ENCODE measurements at regions not wholly inside any gene's neighbourhood (a gene's known extent, or its start where the extent isn't known, plus 50 kb on each side); places are given as distances from the start of the nearest gene placed in this dataset.

DNA sequence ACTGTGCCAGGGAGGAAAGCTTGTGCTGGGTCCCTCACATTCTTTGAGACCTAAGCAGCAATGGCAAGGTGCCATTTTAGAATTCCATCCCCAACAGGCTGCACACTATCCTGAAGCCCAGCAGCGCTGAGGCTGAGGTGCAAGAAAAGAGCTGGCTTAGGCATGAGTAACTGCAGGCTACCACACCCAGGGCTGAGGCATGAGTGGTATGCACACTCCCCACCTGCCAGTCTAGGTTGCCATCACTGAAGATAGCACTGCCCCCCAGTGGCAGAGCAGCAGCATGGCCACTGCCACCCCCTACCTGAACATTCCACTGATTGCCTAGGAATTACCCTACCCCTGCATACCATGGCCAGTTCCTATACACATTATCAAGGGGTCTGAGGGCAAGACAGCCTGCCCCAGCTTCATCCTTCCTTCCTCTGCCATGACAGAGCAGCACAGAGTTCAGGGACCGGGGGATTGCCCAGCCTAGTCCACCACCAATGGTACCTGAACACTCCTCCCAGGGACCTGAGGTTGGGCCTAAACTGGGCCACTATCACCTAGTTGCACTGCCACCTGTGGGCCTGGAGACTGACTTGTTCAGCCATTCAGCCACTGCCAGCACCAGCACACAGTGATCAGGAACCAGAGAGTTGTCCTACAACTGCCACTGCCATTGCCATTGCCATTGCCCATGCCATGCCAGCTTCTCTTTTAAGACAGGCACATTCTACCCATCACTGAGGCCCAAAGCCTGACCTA is 129.8 kb downstream of the SATB1 start:
- Mint-ChIP-seq H3K27me3 (peaks cover 39% of the 10 kb centered on the region), H3K4me1 (no peaks in the 10 kb centered on the region), H3K36me3 (ENCODE audit: insufficient read depth) (no peaks in the 10 kb centered on the region), H3K4me3 (no peak overlapping the region), H3K27ac (ENCODE audit: low read depth) (no peak overlapping the region), H3K9me3 (peaks cover 11% of the 10 kb centered on the region)
- ATAC-seq (replicated peaks; ENCODE audit: extremely low read depth, poor library complexity, severe bottlenecking): no peak
- DNase-seq (ENCODE audit: low spot score in 2 of 2): no peak

DNA sequence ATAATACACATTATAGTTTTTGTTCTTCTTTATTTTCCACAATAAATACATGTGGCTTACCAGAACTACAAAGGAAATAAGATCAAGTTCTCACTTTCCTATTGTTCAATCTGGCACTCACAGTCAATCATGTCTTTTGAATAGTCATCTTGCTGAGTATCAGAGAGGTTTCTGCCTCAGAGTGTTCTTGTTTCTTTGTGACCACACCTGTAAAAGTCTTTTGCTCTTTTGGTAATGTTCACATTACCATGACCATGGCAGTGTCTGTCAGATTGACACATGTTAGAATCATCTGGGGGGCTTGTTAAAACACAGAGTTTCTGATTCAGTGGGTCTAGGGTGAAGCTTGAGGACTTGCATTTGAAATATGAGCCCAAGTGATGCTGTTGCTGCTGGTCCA is 135.0 kb downstream of the SATB1 start:
- Mint-ChIP-seq H3K27ac (ENCODE audit: low read depth) (no peak overlapping the region), H3K4me3 (no peak overlapping the region), H3K9me3 (no peaks in the 10 kb centered on the region), H3K27me3 (peaks cover 39% of the 10 kb centered on the region), H3K36me3 (ENCODE audit: insufficient read depth) (no peaks in the 10 kb centered on the region), H3K4me1 (no peaks in the 10 kb centered on the region)
- no peak for DNase-seq (ENCODE audit: low spot score in 2 of 2)
- no peak for ATAC-seq (replicated peaks; ENCODE audit: extremely low read depth, poor library complexity, severe bottlenecking)

DNA sequence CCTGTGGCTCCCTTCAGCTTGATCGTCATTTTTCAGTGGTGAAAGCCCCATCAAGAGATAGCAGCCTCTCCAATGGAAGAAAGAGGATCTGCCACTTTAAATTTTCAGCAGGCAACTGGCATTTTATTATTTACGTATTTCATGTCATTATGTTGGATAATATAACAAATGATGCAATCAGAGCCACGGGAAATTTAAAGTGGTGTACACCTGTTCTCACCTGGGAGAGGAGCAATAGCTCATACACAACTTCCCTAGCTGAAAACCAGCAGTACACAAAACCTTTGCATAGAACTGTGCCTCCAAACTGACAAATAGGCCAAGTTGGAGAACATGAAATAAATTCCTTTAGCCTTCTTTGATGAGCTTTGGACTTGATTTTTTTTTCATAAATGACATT is 136.9 kb downstream of the SATB1 start:
- DNase-seq (ENCODE audit: low spot score in 2 of 2): no peak
- H3K4me1 Mint-ChIP-seq: no peaks in the 10 kb centered on the region
- no peaks in the 10 kb centered on the region for H3K9me3 Mint-ChIP-seq
- peaks cover 44% of the 10 kb centered on the region for H3K27me3 Mint-ChIP-seq
- no peak for ATAC-seq (replicated peaks; ENCODE audit: extremely low read depth, poor library complexity, severe bottlenecking)
- H3K4me3 Mint-ChIP-seq: no peak overlapping the region
- no peaks in the 10 kb centered on the region for H3K36me3 Mint-ChIP-seq (ENCODE audit: insufficient read depth)
- no peak overlapping the region for H3K27ac Mint-ChIP-seq (ENCODE audit: low read depth)

DNA sequence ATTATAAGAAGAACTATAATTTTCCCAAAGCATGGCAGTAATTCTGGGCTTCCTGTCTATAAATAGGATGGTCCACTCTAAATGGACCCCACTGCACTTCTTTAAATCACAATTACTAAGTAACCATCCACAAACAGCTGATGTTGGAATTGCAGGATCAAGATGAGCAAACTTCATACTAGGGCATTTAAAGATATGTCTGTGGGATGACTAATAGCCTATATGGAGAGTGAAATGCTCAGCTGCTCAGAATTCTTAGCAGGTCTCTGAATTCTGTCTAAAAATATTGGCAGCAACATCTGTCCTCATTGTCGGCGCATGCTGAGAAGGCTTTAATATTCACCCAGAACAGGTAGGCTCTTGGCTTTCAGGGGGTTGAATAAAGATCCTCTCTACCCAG is 140.4 kb downstream of the SATB1 start:
- ATAC-seq (replicated peaks; ENCODE audit: extremely low read depth, poor library complexity, severe bottlenecking) (no peak), DNase-seq (ENCODE audit: low spot score in 2 of 2) (no peak)
- H3K9me3 Mint-ChIP-seq: no peaks in the 10 kb centered on the region
- no peaks in the 10 kb centered on the region for H3K4me1 Mint-ChIP-seq
- no peaks in the 10 kb centered on the region for H3K36me3 Mint-ChIP-seq (ENCODE audit: insufficient read depth)
- peaks cover 42% of the 10 kb centered on the region for H3K27me3 Mint-ChIP-seq
- H3K4me3 Mint-ChIP-seq: no peak overlapping the region
- H3K27ac Mint-ChIP-seq (ENCODE audit: low read depth): no peak overlapping the region

DNA sequence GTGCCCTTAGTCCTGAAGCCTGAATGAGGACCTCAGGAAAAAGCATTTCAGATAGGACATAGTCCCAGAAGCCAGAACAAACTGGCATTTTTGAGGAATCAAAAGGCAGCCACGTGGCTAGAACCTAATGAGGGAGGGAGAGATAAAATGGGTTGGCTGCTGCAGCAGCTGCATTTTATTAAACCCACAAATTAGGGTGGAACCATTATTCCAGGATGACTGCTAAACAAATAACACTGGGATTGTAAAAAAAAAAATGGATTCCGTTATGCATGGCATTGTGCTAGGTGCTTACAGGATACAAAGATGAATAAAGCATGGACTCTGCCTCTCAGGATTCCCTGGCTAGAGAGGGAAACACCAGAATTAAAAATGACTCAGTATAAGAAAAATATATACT is 141.5 kb downstream of the SATB1 start:
- ATAC-seq (replicated peaks; ENCODE audit: extremely low read depth, poor library complexity, severe bottlenecking): no peak
- H3K4me3 Mint-ChIP-seq: no peak overlapping the region
- no peaks in the 10 kb centered on the region for H3K9me3 Mint-ChIP-seq
- no peak overlapping the region for H3K27ac Mint-ChIP-seq (ENCODE audit: low read depth)
- no peaks in the 10 kb centered on the region for H3K4me1 Mint-ChIP-seq
- peaks cover 38% of the 10 kb centered on the region for H3K27me3 Mint-ChIP-seq
- DNase-seq (ENCODE audit: low spot score in 2 of 2): no peak
- H3K36me3 Mint-ChIP-seq (ENCODE audit: insufficient read depth): no peaks in the 10 kb centered on the region

DNA sequence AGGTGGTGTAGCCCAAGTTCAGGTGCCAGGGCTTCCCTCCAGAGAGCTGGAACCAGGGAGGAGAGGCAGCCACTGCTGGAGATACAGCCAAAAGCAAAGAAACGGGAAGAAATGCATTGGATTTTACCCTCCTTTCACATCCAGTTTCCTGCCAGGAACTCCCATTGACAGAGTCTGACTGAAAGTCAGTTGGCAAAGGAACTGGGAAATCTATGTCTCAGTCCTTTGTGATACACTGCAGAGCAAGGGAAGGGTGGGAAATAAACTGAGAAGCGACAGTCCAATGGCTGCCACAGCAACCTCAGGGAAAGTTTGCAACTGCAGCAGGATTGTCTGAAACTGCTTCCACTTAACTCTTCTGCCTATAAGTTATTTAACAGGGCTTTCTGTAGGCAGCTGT is 142.6 kb downstream of the SATB1 start:
- H3K27me3 Mint-ChIP-seq: peaks cover 38% of the 10 kb centered on the region
- ATAC-seq (replicated peaks; ENCODE audit: extremely low read depth, poor library complexity, severe bottlenecking) (no peak), DNase-seq (ENCODE audit: low spot score in 2 of 2) (no peak)
- no peaks in the 10 kb centered on the region for H3K4me1 Mint-ChIP-seq
- H3K36me3 Mint-ChIP-seq (ENCODE audit: insufficient read depth): no peaks in the 10 kb centered on the region
- no peaks in the 10 kb centered on the region for H3K9me3 Mint-ChIP-seq
- H3K27ac Mint-ChIP-seq (ENCODE audit: low read depth): no peak overlapping the region
- H3K4me3 Mint-ChIP-seq: no peak overlapping the region

DNA sequence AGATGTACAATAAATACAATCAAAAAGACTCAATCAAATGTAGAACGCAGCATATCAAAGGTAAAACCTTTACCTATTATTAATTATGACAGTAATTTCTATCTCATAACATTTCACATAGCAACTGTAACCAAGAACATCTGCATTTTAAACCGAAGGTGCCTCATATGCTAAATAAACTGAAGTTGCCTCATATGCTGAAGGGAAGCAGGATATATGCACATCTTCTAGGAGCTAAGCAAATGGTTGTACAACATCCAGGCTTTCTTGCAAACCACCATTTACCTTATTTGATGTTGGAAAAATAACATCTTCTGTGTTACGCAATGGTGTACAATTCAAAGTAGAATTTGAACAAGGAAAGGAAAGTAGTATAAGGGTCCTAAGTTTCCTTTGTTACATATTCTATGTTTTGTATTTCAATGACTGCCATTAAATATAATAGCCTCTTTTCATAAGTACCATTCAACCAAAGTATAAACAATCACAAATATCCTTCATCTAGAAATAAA is 145.9 kb downstream of the SATB1 start:
- H3K4me1 Mint-ChIP-seq: no peaks in the 10 kb centered on the region
- no peak for DNase-seq (ENCODE audit: low spot score in 2 of 2)
- H3K27ac Mint-ChIP-seq (ENCODE audit: low read depth): no peak overlapping the region
- H3K27me3 Mint-ChIP-seq: peaks cover 29% of the 10 kb centered on the region
- no peaks in the 10 kb centered on the region for H3K9me3 Mint-ChIP-seq
- no peak overlapping the region for H3K4me3 Mint-ChIP-seq
- H3K36me3 Mint-ChIP-seq (ENCODE audit: insufficient read depth): no peaks in the 10 kb centered on the region
- no peak for ATAC-seq (replicated peaks; ENCODE audit: extremely low read depth, poor library complexity, severe bottlenecking)

DNA sequence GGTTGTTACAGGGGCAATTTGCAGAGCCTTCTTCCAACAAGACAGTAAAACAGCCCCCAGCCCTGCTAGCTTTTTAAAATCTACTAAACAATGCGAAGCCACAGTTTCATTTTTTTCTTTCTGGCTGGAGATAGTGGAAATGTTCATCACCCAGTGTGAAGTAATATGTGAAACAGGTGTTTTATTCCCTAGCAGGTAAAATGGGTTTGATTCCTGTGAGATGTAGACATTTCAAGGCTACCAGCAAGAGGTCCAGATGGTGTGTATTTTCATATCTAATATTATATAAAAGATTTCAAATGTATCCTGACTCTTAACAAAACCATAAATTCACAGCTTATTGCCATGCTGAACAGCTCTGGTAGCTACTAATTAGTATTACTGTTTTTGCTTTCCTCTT is 160.3 kb downstream of the SATB1 start:
- ATAC-seq (replicated peaks; ENCODE audit: extremely low read depth, poor library complexity, severe bottlenecking) (no peak), DNase-seq (ENCODE audit: low spot score in 2 of 2) (no peak)
- Mint-ChIP-seq H3K27ac (ENCODE audit: low read depth) (no peak overlapping the region), H3K4me3 (no peak overlapping the region), H3K36me3 (ENCODE audit: insufficient read depth) (no peaks in the 10 kb centered on the region), H3K27me3 (peaks cover 10% of the 10 kb centered on the region), H3K4me1 (no peaks in the 10 kb centered on the region), H3K9me3 (no peaks in the 10 kb centered on the region)

DNA sequence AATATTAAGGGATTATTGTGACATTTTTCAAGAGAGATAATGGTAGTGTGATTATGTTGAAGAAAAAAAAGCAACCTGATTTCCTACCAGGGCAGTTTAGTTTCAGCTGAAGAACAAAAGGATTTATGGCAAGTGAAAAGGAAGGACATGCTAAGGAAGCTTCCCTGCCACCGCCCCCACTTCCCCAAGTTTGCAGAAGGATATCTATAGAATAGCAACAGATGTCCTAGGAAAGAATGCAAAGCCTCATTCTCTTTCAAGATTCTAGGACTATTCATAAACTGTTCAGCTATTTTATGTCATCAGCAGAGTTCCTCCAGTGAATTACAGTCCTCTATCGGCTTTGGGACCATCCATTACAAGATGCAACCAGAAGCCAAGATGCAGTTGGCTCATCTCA is 160.8 kb downstream of the SATB1 start:
- Mint-ChIP-seq H3K27ac (ENCODE audit: low read depth) (no peak overlapping the region), H3K4me1 (no peaks in the 10 kb centered on the region), H3K27me3 (peaks cover 10% of the 10 kb centered on the region), H3K36me3 (ENCODE audit: insufficient read depth) (no peaks in the 10 kb centered on the region), H3K9me3 (no peaks in the 10 kb centered on the region), H3K4me3 (no peak overlapping the region)
- ATAC-seq (replicated peaks; ENCODE audit: extremely low read depth, poor library complexity, severe bottlenecking) (no peak), DNase-seq (ENCODE audit: low spot score in 2 of 2) (no peak)

DNA sequence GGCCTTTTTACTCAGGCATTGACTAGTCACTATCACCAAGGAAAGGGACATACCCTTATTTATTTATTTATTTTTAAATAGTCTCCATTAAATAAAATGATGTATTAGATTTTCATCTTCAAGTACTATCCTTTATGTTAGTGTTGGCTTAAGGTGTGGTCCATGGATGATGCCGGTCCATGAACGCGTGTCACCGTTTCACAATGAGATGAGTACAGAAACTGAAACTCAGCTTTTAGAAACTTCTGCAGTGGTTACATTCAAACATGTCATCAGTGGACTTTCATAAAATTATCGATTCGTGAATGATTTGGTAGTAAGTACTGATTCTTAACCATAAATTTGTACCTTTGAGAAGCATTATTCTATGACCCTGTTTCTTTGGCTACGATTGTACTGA is 166.6 kb downstream of the SATB1 start:
- DNase-seq (ENCODE audit: low spot score in 2 of 2): no peak
- Mint-ChIP-seq H3K9me3 (no peaks in the 10 kb centered on the region), H3K4me3 (no peak overlapping the region), H3K27ac (ENCODE audit: low read depth) (no peak overlapping the region), H3K36me3 (ENCODE audit: insufficient read depth) (no peaks in the 10 kb centered on the region), H3K27me3 (peaks cover 12% of the 10 kb centered on the region), H3K4me1 (no peaks in the 10 kb centered on the region)
- ATAC-seq (replicated peaks; ENCODE audit: extremely low read depth, poor library complexity, severe bottlenecking): no peak

DNA sequence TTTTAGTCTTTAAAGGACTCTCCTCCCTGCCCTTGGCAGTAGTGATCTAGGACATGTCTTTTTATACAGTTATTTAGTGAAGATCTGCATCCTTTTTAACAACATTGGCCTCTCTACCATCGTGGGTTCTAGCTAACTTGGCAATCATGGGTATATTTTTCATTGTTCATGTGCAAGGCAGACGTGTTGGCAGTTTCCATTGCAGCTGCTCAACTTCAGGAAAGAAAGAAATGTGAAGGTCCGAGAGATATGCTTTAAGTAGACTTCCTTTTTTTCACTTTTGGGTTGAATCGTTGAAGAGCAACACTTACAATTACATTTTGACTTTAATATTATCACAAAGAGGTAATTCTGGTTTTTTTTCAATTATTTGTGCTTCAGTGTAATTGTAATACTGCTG is 172.6 kb downstream of the SATB1 start:
- ATAC-seq (replicated peaks; ENCODE audit: extremely low read depth, poor library complexity, severe bottlenecking) (no peak), DNase-seq (ENCODE audit: low spot score in 2 of 2) (no peak)
- Mint-ChIP-seq H3K4me1 (no peaks in the 10 kb centered on the region), H3K36me3 (ENCODE audit: insufficient read depth) (no peaks in the 10 kb centered on the region), H3K27me3 (peaks cover 12% of the 10 kb centered on the region), H3K4me3 (no peak overlapping the region), H3K27ac (ENCODE audit: low read depth) (no peak overlapping the region), H3K9me3 (no peaks in the 10 kb centered on the region)

DNA sequence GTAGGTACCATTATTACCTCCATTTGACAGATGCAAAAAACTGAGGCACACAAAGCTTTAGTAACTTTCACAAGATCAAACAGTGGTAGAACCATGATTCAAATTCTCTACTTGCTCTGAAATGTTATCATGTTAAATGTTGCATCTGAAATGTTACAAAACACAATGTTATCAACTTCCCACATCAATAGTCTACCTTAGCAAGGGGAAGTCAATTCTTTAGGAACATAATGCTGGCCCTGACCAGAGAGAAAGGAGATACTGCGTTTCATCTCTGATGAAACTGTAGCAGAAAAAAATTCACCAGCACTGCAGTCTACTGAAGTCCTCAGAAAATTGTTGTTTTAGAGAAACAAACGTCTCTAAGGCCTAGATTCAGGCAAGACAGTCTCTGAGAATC is 174.1 kb downstream of the SATB1 start:
- no peak for ATAC-seq (replicated peaks; ENCODE audit: extremely low read depth, poor library complexity, severe bottlenecking)

DNA sequence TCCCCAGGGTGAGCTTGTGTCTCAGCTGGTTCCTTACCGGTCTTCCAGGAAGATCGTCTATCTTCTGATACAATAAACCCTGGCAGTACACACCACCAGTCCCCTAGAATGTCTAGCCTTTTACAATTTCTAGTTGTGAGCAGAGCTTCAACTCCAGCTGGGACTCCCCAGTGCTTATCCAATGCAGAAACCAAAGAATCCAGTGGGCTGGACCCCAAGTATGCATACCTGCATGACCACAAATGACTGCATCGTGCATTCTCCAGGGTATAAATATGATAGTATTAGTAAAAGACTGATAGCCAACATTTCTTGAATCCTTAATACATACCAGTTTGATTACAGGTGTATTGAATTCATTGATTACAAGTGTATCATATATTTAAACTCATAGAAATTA is 176.0 kb downstream of the SATB1 start:
- no peak for DNase-seq (ENCODE audit: low spot score in 2 of 2)
- ATAC-seq (replicated peaks; ENCODE audit: extremely low read depth, poor library complexity, severe bottlenecking): no peak
- Mint-ChIP-seq H3K36me3 (ENCODE audit: insufficient read depth) (no peaks in the 10 kb centered on the region), H3K27me3 (peaks cover 3% of the 10 kb centered on the region), H3K27ac (ENCODE audit: low read depth) (no peak overlapping the region), H3K4me1 (no peaks in the 10 kb centered on the region), H3K9me3 (no peaks in the 10 kb centered on the region), H3K4me3 (no peak overlapping the region)

More for the DNA sequence above, 174.1 kb downstream of the SATB1 start:
- Mint-ChIP-seq H3K36me3 (ENCODE audit: insufficient read depth) (no peaks in the 10 kb centered on the region), H3K4me3 (no peak overlapping the region), H3K4me1 (no peaks in the 10 kb centered on the region), H3K27me3 (peaks cover 12% of the 10 kb centered on the region), H3K27ac (ENCODE audit: low read depth) (no peak overlapping the region), H3K9me3 (no peaks in the 10 kb centered on the region)
- no peak for DNase-seq (ENCODE audit: low spot score in 2 of 2)
